GM23338 (cell line): ENCODE measurements at regions not wholly inside any gene's neighbourhood (a gene's known extent, or its start where the extent isn't known, plus 50 kb on each side); places are given as distances from the start of the nearest gene placed in this dataset.

Source experiments
- ATAC-seq: fragments of 200-7000 bp; cut with Tn5 transposase; 3 replicates; pipeline ENCODE4 v1.9.1; 2020
- DNase-seq: peaks from one replicate; pipeline ENCODE4 v3.0.0-alpha.2; 2015; ENCODE audit warnings: low spot score
- H2AFZ ChIP-seq: fragments of 200-600 bp; sonication (generic); 2 replicates; pipeline ENCODE4 v1.8.0; 2016; ENCODE audit warnings: antibody characterized with exemption, mild to moderate bottlenecking, moderate library complexity
- H3F3A ChIP-seq: fragments of 200-600 bp; sonication (generic); replicated peaks from 2 replicates; pipeline ENCODE4 v1.8.0; 2017; ENCODE audit warnings: antibody characterized with exemption, mixed run types, low read depth
- H3K27ac ChIP-seq: fragments of 200-600 bp; sonication (generic); 2 replicates; pipeline ENCODE4 v1.6.1; 2016; ENCODE audit warnings: low read depth
- H3K27me3 ChIP-seq: fragments of 200-600 bp; sonication (generic); 2 replicates; pipeline ENCODE4 v1.8.0; 2016; ENCODE audit warnings: mild to moderate bottlenecking, mixed run types, moderate library complexity; ENCODE audit not compliant: insufficient read depth
- H3K36me3 ChIP-seq: fragments of 200-600 bp; sonication (generic); 2 replicates; pipeline ENCODE4 v1.8.0; 2016; ENCODE audit warnings: mild to moderate bottlenecking; ENCODE audit not compliant: insufficient read depth
- H3K4me1 ChIP-seq: fragments of 200-600 bp; sonication (generic); 2 replicates; pipeline ENCODE4 v1.8.0; 2016; ENCODE audit warnings: mild to moderate bottlenecking, moderate library complexity; ENCODE audit not compliant: insufficient read depth
- H3K4me2 ChIP-seq: fragments of 200-600 bp; sonication (generic); 2 replicates; pipeline ENCODE4 v1.7.1; 2017; ENCODE audit warnings: mixed run types
- H3K4me3 ChIP-seq: fragments of 200-600 bp; sonication (generic); 2 replicates; pipeline ENCODE4 v1.6.1; 2016; ENCODE audit warnings: mixed run types
- H3K79me2 ChIP-seq: fragments of 200-600 bp; sonication (generic); replicated peaks from 2 replicates; pipeline ENCODE4 v1.8.0; 2017; ENCODE audit warnings: mild to moderate bottlenecking; ENCODE audit not compliant: insufficient read depth
- H3K9me2 ChIP-seq: fragments of 200-600 bp; sonication (generic); 2 replicates; pipeline ENCODE4 v1.8.0; 2017; ENCODE audit not compliant: insufficient read depth
- H4K20me1 ChIP-seq: fragments of 200-600 bp; sonication (generic); replicated peaks from 2 replicates; pipeline ENCODE4 v1.8.0; 2017; ENCODE audit warnings: mild to moderate bottlenecking; ENCODE audit not compliant: insufficient read depth
- H3K27ac Mint-ChIP-seq: 2 replicates; pipeline ENCODE4 v1.8.0; 2020; ENCODE audit warnings: inconsistent platforms, mild to moderate bottlenecking, moderate library complexity, mixed read lengths
- H3K27me3 Mint-ChIP-seq: 3 replicates; pipeline ENCODE4 v1.8.0; 2022; ENCODE audit warnings: low read depth, mild to moderate bottlenecking, moderate library complexity, mixed read lengths, inconsistent platforms; ENCODE audit not compliant: insufficient read depth, poor library complexity
- H3K36me3 Mint-ChIP-seq: 3 replicates; pipeline ENCODE4 v1.8.0; 2021; ENCODE audit warnings: low read depth, mild to moderate bottlenecking, inconsistent platforms, moderate library complexity, mixed read lengths
- H3K4me1 Mint-ChIP-seq: 3 replicates; pipeline ENCODE4 v1.8.0; 2020; ENCODE audit warnings: mild to moderate bottlenecking, inconsistent platforms, mixed read lengths
- H3K4me3 Mint-ChIP-seq: 3 replicates; pipeline ENCODE4 v1.8.0; 2021; ENCODE audit warnings: moderate library complexity, mild to moderate bottlenecking, inconsistent platforms, mixed read lengths
- H3K9me3 Mint-ChIP-seq: 3 replicates; pipeline ENCODE4 v1.8.0; 2020; ENCODE audit warnings: moderate library complexity, mild to moderate bottlenecking, inconsistent platforms, mixed read lengths
- CREB1 ChIP-seq: fragments of 250-450 bp; sonication (Bioruptor Pico); IDR thresholded peaks from 2 replicates; pipeline ENCODE4 v1.5.0; 2020; ENCODE audit warnings: low read depth, mild to moderate bottlenecking, moderate library complexity
- EZH2 ChIP-seq: fragments of 200-600 bp; sonication (generic); IDR thresholded peaks from one replicate; pipeline ENCODE4 v1.8.0; 2017; ENCODE audit warnings: antibody characterized with exemption, mild to moderate bottlenecking, low read depth; ENCODE audit not compliant: unreplicated experiment
- JUNB ChIP-seq: IDR thresholded peaks from one replicate; pipeline ENCODE4 v1.6.1; 2016; ENCODE audit warnings: antibody characterized with exemption; ENCODE audit not compliant: unreplicated experiment
- NANOG ChIP-seq: IDR thresholded peaks from 2 replicates; pipeline ENCODE4 v1.6.1; 2016; ENCODE audit warnings: antibody characterized with exemption, borderline replicate concordance
- POLR2AphosphoS5 ChIP-seq: IDR thresholded peaks from 2 replicates; pipeline ENCODE4 v1.6.1; 2016; ENCODE audit warnings: antibody characterized with exemption, low read depth
- STAT1 ChIP-seq: IDR thresholded peaks from one replicate; pipeline ENCODE4 v1.6.1; 2016; ENCODE audit warnings: antibody characterized with exemption; ENCODE audit not compliant: unreplicated experiment
- TF ChIP-seq, protein P1 (sequence below): IDR thresholded peaks from one replicate; pipeline ENCODE4 v1.6.1; 2018; ENCODE audit warnings: antibody characterized with exemption; ENCODE audit not compliant: unreplicated experiment
- TF ChIP-seq, protein P2 (sequence below): IDR thresholded peaks from 2 replicates; pipeline ENCODE4 v1.6.1; 2016; ENCODE audit warnings: antibody characterized with exemption
- TF ChIP-seq, protein P3 (sequence below), 2 experiments: fragments of 200-600 bp in 1 of 2; sonication (generic) in 1 of 2; conservative IDR thresholded peaks; 2 replicates each; pipeline versions ENCODE4 v1.5.1 to v1.6.1; 2016 to 2017; ENCODE audit warnings: antibody characterized with exemption in 2 of 2, low read depth in 2 of 2, mild to moderate bottlenecking in 2 of 2, moderate library complexity in 1 of 2
- TF ChIP-seq, protein P4 (sequence below): fragments of 250-450 bp; sonication (Bioruptor Pico); IDR thresholded peaks from 2 replicates; pipeline ENCODE4 v1.5.0; 2020; ENCODE audit warnings: mild to moderate bottlenecking, moderate library complexity

DNA sequence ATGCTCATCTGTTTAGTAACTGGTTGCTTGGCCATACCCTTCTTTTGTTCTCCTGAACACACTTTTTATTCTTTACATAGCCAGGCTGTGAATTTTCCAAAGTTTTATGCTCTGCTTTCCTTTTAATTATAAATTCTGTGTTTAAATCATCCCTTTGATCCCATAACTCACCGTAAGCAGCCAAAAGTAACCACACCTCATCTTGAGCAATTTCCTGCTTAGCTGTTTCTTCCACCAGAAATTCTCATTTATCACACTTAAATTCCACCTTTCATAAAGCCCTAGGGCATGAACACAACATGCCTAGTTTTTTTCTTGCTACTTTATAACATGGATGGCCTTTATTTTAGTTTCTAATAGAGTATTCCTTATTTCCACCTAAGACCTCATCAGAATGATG lies 510.7 kb downstream of the C12orf50 start (continued):
- TF ChIP-seq, protein P1, sequence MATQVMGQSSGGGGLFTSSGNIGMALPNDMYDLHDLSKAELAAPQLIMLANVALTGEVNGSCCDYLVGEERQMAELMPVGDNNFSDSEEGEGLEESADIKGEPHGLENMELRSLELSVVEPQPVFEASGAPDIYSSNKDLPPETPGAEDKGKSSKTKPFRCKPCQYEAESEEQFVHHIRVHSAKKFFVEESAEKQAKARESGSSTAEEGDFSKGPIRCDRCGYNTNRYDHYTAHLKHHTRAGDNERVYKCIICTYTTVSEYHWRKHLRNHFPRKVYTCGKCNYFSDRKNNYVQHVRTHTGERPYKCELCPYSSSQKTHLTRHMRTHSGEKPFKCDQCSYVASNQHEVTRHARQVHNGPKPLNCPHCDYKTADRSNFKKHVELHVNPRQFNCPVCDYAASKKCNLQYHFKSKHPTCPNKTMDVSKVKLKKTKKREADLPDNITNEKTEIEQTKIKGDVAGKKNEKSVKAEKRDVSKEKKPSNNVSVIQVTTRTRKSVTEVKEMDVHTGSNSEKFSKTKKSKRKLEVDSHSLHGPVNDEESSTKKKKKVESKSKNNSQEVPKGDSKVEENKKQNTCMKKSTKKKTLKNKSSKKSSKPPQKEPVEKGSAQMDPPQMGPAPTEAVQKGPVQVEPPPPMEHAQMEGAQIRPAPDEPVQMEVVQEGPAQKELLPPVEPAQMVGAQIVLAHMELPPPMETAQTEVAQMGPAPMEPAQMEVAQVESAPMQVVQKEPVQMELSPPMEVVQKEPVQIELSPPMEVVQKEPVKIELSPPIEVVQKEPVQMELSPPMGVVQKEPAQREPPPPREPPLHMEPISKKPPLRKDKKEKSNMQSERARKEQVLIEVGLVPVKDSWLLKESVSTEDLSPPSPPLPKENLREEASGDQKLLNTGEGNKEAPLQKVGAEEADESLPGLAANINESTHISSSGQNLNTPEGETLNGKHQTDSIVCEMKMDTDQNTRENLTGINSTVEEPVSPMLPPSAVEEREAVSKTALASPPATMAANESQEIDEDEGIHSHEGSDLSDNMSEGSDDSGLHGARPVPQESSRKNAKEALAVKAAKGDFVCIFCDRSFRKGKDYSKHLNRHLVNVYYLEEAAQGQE = no peak
- TF ChIP-seq, protein P2, sequence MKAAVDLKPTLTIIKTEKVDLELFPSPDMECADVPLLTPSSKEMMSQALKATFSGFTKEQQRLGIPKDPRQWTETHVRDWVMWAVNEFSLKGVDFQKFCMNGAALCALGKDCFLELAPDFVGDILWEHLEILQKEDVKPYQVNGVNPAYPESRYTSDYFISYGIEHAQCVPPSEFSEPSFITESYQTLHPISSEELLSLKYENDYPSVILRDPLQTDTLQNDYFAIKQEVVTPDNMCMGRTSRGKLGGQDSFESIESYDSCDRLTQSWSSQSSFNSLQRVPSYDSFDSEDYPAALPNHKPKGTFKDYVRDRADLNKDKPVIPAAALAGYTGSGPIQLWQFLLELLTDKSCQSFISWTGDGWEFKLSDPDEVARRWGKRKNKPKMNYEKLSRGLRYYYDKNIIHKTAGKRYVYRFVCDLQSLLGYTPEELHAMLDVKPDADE = no peak
- TF ChIP-seq STAT1 = no peak
- TF ChIP-seq, protein P3, sequence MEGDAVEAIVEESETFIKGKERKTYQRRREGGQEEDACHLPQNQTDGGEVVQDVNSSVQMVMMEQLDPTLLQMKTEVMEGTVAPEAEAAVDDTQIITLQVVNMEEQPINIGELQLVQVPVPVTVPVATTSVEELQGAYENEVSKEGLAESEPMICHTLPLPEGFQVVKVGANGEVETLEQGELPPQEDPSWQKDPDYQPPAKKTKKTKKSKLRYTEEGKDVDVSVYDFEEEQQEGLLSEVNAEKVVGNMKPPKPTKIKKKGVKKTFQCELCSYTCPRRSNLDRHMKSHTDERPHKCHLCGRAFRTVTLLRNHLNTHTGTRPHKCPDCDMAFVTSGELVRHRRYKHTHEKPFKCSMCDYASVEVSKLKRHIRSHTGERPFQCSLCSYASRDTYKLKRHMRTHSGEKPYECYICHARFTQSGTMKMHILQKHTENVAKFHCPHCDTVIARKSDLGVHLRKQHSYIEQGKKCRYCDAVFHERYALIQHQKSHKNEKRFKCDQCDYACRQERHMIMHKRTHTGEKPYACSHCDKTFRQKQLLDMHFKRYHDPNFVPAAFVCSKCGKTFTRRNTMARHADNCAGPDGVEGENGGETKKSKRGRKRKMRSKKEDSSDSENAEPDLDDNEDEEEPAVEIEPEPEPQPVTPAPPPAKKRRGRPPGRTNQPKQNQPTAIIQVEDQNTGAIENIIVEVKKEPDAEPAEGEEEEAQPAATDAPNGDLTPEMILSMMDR (conservative IDR thresholded peaks at IDR 0.05; ENCODE audit: low read depth in 2 of 2) = no peak
- no peak for TF ChIP-seq POLR2AphosphoS5

DNA sequence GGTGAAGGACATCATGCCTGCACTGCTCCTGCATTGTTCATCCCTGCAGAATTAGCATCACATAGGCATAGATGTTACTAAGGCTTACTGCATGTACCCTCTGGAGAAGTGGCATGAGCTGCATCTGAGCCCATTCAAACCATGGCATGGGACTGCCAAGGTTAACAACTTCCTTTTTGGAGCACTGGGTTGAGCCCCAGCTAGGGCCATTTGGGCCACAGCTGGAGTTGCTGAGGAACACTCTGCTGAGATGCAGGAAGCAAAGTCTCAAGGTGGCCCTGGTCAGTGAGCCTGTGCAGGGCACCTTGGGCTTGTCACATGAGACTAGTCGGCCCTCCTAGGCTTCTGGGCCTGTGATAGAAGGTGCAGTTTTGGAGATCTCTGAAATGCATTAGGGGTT lies 511.2 kb downstream of the C12orf50 start:
- no peak for DNase-seq
- no peak overlapping the region for H2AFZ ChIP-seq
- TF ChIP-seq EZH2 (no peak), NANOG (no peak), JUNB (no peak), POLR2AphosphoS5 (no peak), CREB1 (no peak)
- TF ChIP-seq, protein P2 = no peak
- TF ChIP-seq, protein P4, sequence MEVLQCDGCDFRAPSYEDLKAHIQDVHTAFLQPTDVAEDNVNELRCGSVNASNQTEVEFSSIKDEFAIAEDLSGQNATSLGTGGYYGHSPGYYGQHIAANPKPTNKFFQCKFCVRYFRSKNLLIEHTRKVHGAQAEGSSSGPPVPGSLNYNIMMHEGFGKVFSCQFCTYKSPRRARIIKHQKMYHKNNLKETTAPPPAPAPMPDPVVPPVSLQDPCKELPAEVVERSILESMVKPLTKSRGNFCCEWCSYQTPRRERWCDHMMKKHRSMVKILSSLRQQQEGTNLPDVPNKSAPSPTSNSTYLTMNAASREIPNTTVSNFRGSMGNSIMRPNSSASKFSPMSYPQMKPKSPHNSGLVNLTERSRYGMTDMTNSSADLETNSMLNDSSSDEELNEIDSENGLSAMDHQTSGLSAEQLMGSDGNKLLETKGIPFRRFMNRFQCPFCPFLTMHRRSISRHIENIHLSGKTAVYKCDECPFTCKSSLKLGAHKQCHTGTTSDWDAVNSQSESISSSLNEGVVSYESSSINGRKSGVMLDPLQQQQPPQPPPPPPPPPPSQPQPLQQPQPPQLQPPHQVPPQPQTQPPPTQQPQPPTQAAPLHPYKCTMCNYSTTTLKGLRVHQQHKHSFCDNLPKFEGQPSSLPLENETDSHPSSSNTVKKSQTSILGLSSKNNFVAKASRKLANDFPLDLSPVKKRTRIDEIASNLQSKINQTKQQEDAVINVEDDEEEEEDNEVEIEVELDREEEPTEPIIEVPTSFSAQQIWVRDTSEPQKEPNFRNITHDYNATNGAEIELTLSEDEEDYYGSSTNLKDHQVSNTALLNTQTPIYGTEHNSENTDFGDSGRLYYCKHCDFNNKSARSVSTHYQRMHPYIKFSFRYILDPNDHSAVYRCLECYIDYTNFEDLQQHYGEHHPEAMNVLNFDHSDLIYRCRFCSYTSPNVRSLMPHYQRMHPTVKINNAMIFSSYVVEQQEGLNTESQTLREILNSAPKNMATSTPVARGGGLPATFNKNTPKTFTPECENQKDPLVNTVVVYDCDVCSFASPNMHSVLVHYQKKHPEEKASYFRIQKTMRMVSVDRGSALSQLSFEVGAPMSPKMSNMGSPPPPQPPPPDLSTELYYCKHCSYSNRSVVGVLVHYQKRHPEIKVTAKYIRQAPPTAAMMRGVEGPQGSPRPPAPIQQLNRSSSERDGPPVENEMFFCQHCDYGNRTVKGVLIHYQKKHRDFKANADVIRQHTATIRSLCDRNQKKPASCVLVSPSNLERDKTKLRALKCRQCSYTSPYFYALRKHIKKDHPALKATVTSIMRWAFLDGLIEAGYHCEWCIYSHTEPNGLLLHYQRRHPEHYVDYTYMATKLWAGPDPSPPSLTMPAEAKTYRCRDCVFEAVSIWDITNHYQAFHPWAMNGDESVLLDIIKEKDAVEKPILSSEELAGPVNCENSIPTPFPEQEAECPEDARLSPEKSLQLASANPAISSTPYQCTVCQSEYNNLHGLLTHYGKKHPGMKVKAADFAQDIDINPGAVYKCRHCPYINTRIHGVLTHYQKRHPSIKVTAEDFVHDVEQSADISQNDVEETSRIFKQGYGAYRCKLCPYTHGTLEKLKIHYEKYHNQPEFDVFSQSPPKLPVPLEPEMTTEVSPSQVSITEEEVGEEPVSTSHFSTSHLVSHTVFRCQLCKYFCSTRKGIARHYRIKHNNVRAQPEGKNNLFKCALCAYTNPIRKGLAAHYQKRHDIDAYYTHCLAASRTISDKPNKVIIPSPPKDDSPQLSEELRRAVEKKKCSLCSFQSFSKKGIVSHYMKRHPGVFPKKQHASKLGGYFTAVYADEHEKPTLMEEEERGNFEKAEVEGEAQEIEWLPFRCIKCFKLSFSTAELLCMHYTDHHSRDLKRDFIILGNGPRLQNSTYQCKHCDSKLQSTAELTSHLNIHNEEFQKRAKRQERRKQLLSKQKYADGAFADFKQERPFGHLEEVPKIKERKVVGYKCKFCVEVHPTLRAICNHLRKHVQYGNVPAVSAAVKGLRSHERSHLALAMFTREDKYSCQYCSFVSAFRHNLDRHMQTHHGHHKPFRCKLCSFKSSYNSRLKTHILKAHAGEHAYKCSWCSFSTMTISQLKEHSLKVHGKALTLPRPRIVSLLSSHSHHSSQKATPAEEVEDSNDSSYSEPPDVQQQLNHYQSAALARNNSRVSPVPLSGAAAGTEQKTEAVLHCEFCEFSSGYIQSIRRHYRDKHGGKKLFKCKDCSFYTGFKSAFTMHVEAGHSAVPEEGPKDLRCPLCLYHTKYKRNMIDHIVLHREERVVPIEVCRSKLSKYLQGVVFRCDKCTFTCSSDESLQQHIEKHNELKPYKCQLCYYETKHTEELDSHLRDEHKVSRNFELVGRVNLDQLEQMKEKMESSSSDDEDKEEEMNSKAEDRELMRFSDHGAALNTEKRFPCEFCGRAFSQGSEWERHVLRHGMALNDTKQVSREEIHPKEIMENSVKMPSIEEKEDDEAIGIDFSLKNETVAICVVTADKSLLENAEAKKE (CRISPR knock-in tag) = no peak
- Mint-ChIP-seq H3K4me1 (no peaks in the 10 kb centered on the region), H3K36me3 (no peaks in the 10 kb centered on the region), H3K4me3 (no peak overlapping the region), H3K9me3 (no peaks in the 10 kb centered on the region), H3K27ac (no peak overlapping the region), H3K27me3 (peaks cover 4% of the 10 kb centered on the region)
- H3K4me2 ChIP-seq = no peak overlapping the region
- no peaks in the 10 kb centered on the region for H3K27me3 ChIP-seq
- no peak overlapping the region for H3K27ac ChIP-seq
- H3K79me2 ChIP-seq = no peaks in the 10 kb centered on the region
- no peaks in the 10 kb centered on the region for H3F3A ChIP-seq
- H3K4me1 ChIP-seq = peaks cover 7% of the 10 kb centered on the region; the same call in 1 of the 2 replicates
- H3K36me3 ChIP-seq = no peaks in the 10 kb centered on the region
- no peaks in the 10 kb centered on the region for H4K20me1 ChIP-seq
- H3K9me2 ChIP-seq = no peaks in the 10 kb centered on the region
- no peak for ATAC-seq
- H3K4me3 ChIP-seq = no peak overlapping the region
